Cardiac muscle cell (in vitro differentiated cells and primary cell): ENCODE measurements at regions not wholly inside any gene's neighbourhood (a gene's known extent, or its start where the extent isn't known, plus 50 kb on each side); places are given as distances from the start of the nearest gene placed in this dataset.

Experiments
- DNase-seq, 2 donors: peaks; one replicate each; pipeline versions ENCODE4 v3.0.0 to v3.0.0-alpha.2; 2010 to 2017; ENCODE audit warnings: low read depth in 1 of 2, low spot score in 1 of 2
- H3K27ac ChIP-seq: fragments of 200-600 bp; sonication (generic); 2 replicates; pipeline ENCODE4 v1.5.1; 2016
- H3K27me3 ChIP-seq: fragments of 200-600 bp; sonication (generic); 2 replicates; pipeline ENCODE4 v1.6.0; 2016; ENCODE audit warnings: control low read depth
- H3K36me3 ChIP-seq: fragments of 200-600 bp; sonication (generic); 2 replicates; pipeline ENCODE4 v1.5.1; 2016; ENCODE audit warnings: control low read depth
- H3K4me1 ChIP-seq: fragments of 200-600 bp; sonication (generic); 2 replicates; pipeline ENCODE4 v1.8.1; 2017; ENCODE audit warnings: low read depth, mild to moderate bottlenecking, mixed run types
- H3K4me3 ChIP-seq: fragments of 200-600 bp; sonication (generic); 2 replicates; pipeline ENCODE4 v1.5.1; 2016; ENCODE audit warnings: mild to moderate bottlenecking
- H3K9me3 ChIP-seq: fragments of 200-600 bp; sonication (generic); 2 replicates; pipeline ENCODE4 v1.5.1; 2017; ENCODE audit warnings: low read depth, mild to moderate bottlenecking, control low read depth
- TF ChIP-seq, protein P1 (sequence below): IDR thresholded peaks from 2 replicates; pipeline ENCODE4 v1.5.1; 2012; ENCODE audit warnings: low read depth, mild to moderate bottlenecking, low read length

DNA sequence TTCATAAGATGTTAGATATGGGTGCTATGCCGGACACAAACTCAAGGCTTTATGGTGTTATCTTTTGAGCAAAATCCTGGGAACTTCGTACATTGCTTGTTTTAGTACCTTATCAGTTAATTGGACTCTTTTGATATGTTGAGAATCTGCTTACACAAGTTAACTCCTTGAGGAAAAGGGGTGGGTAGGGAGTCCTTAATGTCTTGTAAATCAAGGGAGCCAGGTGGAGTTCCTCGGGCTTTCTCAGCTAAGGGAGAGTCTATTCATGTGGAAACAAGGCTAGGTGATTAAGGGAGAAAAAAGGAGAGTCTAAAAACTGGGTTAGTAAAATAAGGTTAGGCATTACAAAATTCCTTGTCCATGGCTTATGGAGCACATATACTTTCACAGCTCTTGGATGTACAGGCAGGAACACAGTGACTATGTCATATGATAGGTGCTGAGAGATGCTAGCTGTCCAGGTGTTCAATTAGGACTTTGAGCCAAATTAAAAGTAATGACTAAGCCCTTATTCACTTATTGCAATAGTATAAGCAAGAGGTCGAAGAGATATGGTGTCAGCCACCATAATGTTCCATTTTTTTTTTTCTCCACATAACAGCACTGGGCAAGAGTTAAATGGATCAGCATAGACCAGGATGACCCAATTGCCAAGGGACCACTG lies 59.5 kb upstream of the DYNAP start:
- Histone ChIP-seq H3K4me1 (no peaks in the 10 kb centered on the region), H3K9me3 (no peaks in the 10 kb centered on the region), H3K4me3 (no peak overlapping the region), H3K36me3 (no peaks in the 10 kb centered on the region), H3K27me3 (no peaks in the 10 kb centered on the region), H3K27ac (no peak overlapping the region)
- TF ChIP-seq, protein P1, sequence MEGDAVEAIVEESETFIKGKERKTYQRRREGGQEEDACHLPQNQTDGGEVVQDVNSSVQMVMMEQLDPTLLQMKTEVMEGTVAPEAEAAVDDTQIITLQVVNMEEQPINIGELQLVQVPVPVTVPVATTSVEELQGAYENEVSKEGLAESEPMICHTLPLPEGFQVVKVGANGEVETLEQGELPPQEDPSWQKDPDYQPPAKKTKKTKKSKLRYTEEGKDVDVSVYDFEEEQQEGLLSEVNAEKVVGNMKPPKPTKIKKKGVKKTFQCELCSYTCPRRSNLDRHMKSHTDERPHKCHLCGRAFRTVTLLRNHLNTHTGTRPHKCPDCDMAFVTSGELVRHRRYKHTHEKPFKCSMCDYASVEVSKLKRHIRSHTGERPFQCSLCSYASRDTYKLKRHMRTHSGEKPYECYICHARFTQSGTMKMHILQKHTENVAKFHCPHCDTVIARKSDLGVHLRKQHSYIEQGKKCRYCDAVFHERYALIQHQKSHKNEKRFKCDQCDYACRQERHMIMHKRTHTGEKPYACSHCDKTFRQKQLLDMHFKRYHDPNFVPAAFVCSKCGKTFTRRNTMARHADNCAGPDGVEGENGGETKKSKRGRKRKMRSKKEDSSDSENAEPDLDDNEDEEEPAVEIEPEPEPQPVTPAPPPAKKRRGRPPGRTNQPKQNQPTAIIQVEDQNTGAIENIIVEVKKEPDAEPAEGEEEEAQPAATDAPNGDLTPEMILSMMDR: no peak
- DNase-seq: no peak

DNA sequence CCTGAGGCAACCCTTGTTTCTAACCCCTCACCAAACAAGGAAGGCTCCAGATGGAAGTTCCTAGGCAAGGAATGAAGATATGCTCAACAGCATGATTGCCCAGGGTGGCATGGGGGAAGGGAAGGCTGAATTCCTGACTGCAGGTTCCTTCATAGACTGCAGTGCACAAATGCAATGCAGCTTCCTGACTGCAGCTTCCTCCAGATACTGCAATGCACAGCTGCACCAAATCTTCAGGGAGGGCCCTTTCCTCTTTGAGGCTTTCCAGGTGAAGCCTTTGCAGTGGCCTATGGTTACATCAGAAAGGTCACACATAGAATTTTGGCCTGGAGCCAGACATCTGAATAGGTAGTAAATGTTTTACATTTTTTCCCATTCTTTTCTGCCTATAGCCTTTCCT lies 58.8 kb upstream of the DYNAP start:
- Histone ChIP-seq H3K4me1 (no peaks in the 10 kb centered on the region), H3K9me3 (no peaks in the 10 kb centered on the region), H3K4me3 (no peak overlapping the region), H3K36me3 (no peaks in the 10 kb centered on the region), H3K27ac (no peak overlapping the region), H3K27me3 (no peaks in the 10 kb centered on the region)
- TF ChIP-seq, protein P1: no peak
- DNase-seq: no peak

DNA sequence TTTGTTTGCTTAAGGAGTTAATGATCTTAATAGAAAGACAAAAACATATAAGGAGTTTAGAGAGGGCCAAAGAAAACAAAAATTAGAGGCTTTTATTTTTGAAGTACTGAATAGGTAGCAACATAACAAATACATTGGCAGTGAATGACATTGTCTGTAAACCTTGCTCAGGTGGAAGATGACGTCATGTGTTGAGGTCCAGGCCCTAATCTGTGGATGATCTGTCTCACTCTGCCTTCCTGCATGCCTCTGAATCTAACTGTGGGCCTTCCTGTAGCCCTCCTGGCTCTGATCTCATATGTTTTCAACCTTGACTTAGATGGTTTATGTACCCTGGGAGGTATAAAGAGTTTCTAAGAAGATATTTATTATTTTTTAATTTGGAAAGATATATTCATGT lies 58.1 kb upstream of the DYNAP start:
- H3K9me3 ChIP-seq: no peaks in the 10 kb centered on the region
- TF ChIP-seq, protein P1: no peak
- no peak for DNase-seq
- no peak overlapping the region for H3K27ac ChIP-seq
- no peaks in the 10 kb centered on the region for H3K36me3 ChIP-seq
- no peaks in the 10 kb centered on the region for H3K4me1 ChIP-seq
- no peak overlapping the region for H3K4me3 ChIP-seq
- no peaks in the 10 kb centered on the region for H3K27me3 ChIP-seq
